ENCODE measurements at regions not wholly inside any gene's neighbourhood (a gene's known extent, or its start where the extent isn't known, plus 50 kb on each side); places are given as distances from the start of the nearest gene placed in this dataset.

DNA sequence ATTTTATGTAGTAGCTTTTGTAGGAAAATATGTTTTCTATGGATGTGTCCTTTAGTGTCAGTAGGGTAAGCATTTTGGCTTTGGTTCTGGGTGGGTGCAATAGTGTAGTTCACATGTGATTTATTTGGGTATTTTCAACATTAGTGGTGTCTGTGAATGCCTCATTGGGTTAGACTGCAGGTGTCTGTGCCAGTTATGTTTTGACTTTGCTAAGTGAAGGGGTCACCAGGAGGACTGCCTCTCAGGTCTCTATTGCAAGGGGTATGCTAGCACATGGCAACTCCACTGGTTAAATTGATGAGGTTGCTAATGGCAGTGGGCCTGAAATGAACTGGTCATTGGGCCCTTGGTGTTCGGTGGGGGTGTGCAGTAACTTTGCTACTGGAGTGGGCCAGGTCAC is 467.1 kb downstream of the NAF1 start:
- Histone ChIP-seq H3K27me3 (no peaks in the 10 kb centered on the region), H3K27ac (no peak overlapping the region), H3K9me3 (peaks cover 0 to 8% of the 10 kb centered on the region in 2 donors), H3K4me1 (no peaks in the 10 kb centered on the region), H3K4me3 (no peak overlapping the region), H3K36me3 (no peaks in the 10 kb centered on the region)
- DNase-seq (no peak), ATAC-seq (no peak)
- intact Hi-C loops (cut with DNase I): no loop called here
- TF ChIP-seq, protein P1, sequence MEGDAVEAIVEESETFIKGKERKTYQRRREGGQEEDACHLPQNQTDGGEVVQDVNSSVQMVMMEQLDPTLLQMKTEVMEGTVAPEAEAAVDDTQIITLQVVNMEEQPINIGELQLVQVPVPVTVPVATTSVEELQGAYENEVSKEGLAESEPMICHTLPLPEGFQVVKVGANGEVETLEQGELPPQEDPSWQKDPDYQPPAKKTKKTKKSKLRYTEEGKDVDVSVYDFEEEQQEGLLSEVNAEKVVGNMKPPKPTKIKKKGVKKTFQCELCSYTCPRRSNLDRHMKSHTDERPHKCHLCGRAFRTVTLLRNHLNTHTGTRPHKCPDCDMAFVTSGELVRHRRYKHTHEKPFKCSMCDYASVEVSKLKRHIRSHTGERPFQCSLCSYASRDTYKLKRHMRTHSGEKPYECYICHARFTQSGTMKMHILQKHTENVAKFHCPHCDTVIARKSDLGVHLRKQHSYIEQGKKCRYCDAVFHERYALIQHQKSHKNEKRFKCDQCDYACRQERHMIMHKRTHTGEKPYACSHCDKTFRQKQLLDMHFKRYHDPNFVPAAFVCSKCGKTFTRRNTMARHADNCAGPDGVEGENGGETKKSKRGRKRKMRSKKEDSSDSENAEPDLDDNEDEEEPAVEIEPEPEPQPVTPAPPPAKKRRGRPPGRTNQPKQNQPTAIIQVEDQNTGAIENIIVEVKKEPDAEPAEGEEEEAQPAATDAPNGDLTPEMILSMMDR (IDR thresholded peaks at IDR 0.05): no peak

- H3K27me3 ChIP-seq: no peaks in the 10 kb centered on the region
- intact Hi-C loops (cut with DNase I): no loop called here
- ATAC-seq (no peak), DNase-seq (no peak)
- no peaks in the 10 kb centered on the region for H3K4me1 ChIP-seq
- no peaks in the 10 kb centered on the region for H3K36me3 ChIP-seq
- no peak overlapping the region for H3K27ac ChIP-seq
- no peaks in the 10 kb centered on the region for H3K9me3 ChIP-seq
- H3K4me3 ChIP-seq: no peak overlapping the region
- TF ChIP-seq, protein P1 (IDR thresholded peaks at IDR 0.05): no peak
Measured at GRCh38 chr4:162685410-162685809, 481.3 kb downstream of the NAF1 start.

DNA sequence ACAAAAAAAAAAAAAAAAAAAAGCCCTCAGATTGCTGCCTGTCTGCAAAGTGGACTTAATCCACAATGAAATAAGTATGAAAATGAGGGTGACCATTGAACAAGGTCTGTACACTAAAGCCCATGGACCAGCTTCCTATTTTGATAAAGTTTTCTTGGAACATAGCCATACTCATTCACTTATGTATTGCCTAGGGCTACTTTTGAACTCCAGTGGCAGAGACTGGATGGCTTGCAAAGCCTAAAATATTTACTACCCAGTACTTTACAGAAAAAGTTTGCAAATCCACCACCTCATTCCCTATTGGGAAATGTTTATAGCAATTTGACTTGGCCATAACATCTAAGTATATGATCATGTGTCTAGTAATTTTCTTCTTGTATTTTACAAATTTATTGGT is 481.7 kb downstream of the NAF1 start:
- H3K27me3 ChIP-seq: no peaks in the 10 kb centered on the region
- DNase-seq (no peak), ATAC-seq (no peak)
- H3K27ac ChIP-seq: no peak overlapping the region
- H3K9me3 ChIP-seq: peaks cover 0 to 2% of the 10 kb centered on the region in 2 donors
- no peaks in the 10 kb centered on the region for H3K4me1 ChIP-seq
- TF ChIP-seq, protein P1 (IDR thresholded peaks at IDR 0.05): no peak
- intact Hi-C loops (cut with DNase I): no loop called here
- no peaks in the 10 kb centered on the region for H3K36me3 ChIP-seq
- H3K4me3 ChIP-seq: no peak overlapping the region

- Histone ChIP-seq H3K4me1 (no peaks in the 10 kb centered on the region), H3K27me3 (no peaks in the 10 kb centered on the region), H3K9me3 (peaks cover 0 to 7% of the 10 kb centered on the region in 2 donors), H3K36me3 (no peaks in the 10 kb centered on the region), H3K27ac (no peak overlapping the region), H3K4me3 (no peak overlapping the region)
- no peak for ATAC-seq
- no peak for DNase-seq
- intact Hi-C loops (cut with DNase I): no loop called here
- TF ChIP-seq, protein P1 (IDR thresholded peaks at IDR 0.05): no peak
Measured at GRCh38 chr4:162684371-162684700, 482.4 kb downstream of the NAF1 start.

- ATAC-seq: peak; percentile 45
- Histone ChIP-seq H3K9me3 (peaks cover 0 to 13% of the 10 kb centered on the region in 2 donors), H3K27ac (no peak overlapping the region), H3K4me3 (no peak overlapping the region), H3K27me3 (no peaks in the 10 kb centered on the region), H3K4me1 (no peaks in the 10 kb centered on the region), H3K36me3 (no peaks in the 10 kb centered on the region)
- TF ChIP-seq, protein P1 (IDR thresholded peaks at IDR 0.05): no peak
- DNase-seq: no peak
- intact Hi-C loops (cut with DNase I): no loop called here
Measured at GRCh38 chr4:162683659-162684370, 482.9 kb downstream of the NAF1 start.

All from left lung (tissue), 4 donors.